Breast epithelium (tissue), 3 donors: ENCODE measurements at regions not wholly inside any gene's neighbourhood (a gene's known extent, or its start where the extent isn't known, plus 50 kb on each side); places are given as distances from the start of the nearest gene placed in this dataset.

Experiments used
- CTCF ChIP-seq, 3 donors: fragments of 450-650 bp; IDR thresholded peaks; one replicate each; pipeline ENCODE4 v1.5.1; 2016 to 2017; ENCODE audit warnings: antibody characterized with exemption in 3 of 3, mild to moderate bottlenecking in 3 of 3, moderate library complexity in 3 of 3
- POLR2A ChIP-seq: fragments of 450-650 bp; IDR thresholded peaks from one replicate; pipeline ENCODE4 v1.6.1; 2016; ENCODE audit warnings: antibody characterized with exemption, mild to moderate bottlenecking, moderate library complexity

GRCh38 chr12:125239563-125239962 is 174.3 kb downstream of the AACS start:
- TF ChIP-seq POLR2A: no peak
- no peak for TF ChIP-seq CTCF (IDR thresholded peaks at IDR 0.05)
